Hepatocyte (in vitro differentiated cells): ENCODE measurements at regions not wholly inside any gene's neighbourhood (a gene's known extent, or its start where the extent isn't known, plus 50 kb on each side); places are given as distances from the start of the nearest gene placed in this dataset.
A peak's percentile ranks its signal among the peaks of the same experiment; 100 is the strongest.

Experiments
- DNase-seq: peaks from one replicate; pipeline ENCODE4 v3.0.0-alpha.2; 2016; ENCODE audit warnings: low spot score
- H2AFZ ChIP-seq: fragments of 200-600 bp; sonication (generic); 2 replicates; pipeline ENCODE4 v1.6.0; 2016; ENCODE audit warnings: antibody characterized with exemption, mild to moderate bottlenecking
- H3K27ac ChIP-seq: fragments of 200-600 bp; sonication (generic); 2 replicates; pipeline ENCODE4 v1.5.1; 2016; ENCODE audit warnings: mild to moderate bottlenecking
- H3K27me3 ChIP-seq: fragments of 200-600 bp; sonication (generic); 2 replicates; pipeline ENCODE4 v1.6.1; 2016
- H3K36me3 ChIP-seq: fragments of 200-600 bp; sonication (generic); replicated peaks from 2 replicates; pipeline ENCODE4 v1.5.1; 2016; ENCODE audit warnings: low read depth; ENCODE audit not compliant: insufficient read depth
- H3K4me1 ChIP-seq: fragments of 200-600 bp; sonication (generic); 2 replicates; pipeline ENCODE4 v1.5.1; 2016; ENCODE audit warnings: mild to moderate bottlenecking, moderate library complexity; ENCODE audit not compliant: insufficient read depth
- H3K4me2 ChIP-seq: fragments of 200-600 bp; sonication (generic); 2 replicates; pipeline ENCODE4 v1.6.0; 2016
- H3K4me3 ChIP-seq: fragments of 200-600 bp; sonication (generic); 2 replicates; pipeline ENCODE4 v1.5.1; 2016; ENCODE audit warnings: mild to moderate bottlenecking
- H3K79me2 ChIP-seq: fragments of 200-600 bp; sonication (generic); 2 replicates; pipeline ENCODE4 v1.6.0; 2017; ENCODE audit warnings: mild to moderate bottlenecking
- H3K9me2 ChIP-seq: fragments of 200-600 bp; sonication (generic); replicated peaks from 2 replicates; pipeline ENCODE4 v1.6.0; 2017; ENCODE audit warnings: mild to moderate bottlenecking; ENCODE audit not compliant: insufficient read depth
- H3K9me3 ChIP-seq: fragments of 200-600 bp; sonication (generic); 2 replicates; pipeline ENCODE4 v1.5.1; 2016; ENCODE audit warnings: low read depth, mild to moderate bottlenecking
- H4K20me1 ChIP-seq: fragments of 200-600 bp; sonication (generic); 2 replicates; pipeline ENCODE4 v1.6.0; 2016; ENCODE audit warnings: mild to moderate bottlenecking; ENCODE audit not compliant: insufficient read depth, poor library complexity, severe bottlenecking
- EZH2 ChIP-seq: fragments of 200-600 bp; sonication (generic); IDR thresholded peaks from 2 replicates; pipeline ENCODE4 v1.6.1; 2016; ENCODE audit warnings: antibody characterized with exemption, mild to moderate bottlenecking, borderline replicate concordance
- EZH2phosphoT487 ChIP-seq: fragments of 200-600 bp; sonication (generic); IDR thresholded peaks from one replicate; pipeline ENCODE4 v1.6.1; 2018; ENCODE audit warnings: antibody characterized with exemption, mild to moderate bottlenecking, low read depth, moderate library complexity; ENCODE audit not compliant: unreplicated experiment, severe bottlenecking
- WGBS: methylation state at CpG from one replicate; pipeline ENCODE4 v1.1.6; 2016; ENCODE audit warnings: low lambda C conversion rate; ENCODE audit errors: missing lambda C conversion rate; 5-methylcytosine and 5-hydroxymethylcytosine counted together
- TF ChIP-seq, protein P1 (sequence below): fragments of 200-600 bp; sonication (generic); IDR thresholded peaks from 2 replicates; pipeline ENCODE4 v1.5.1; 2016; ENCODE audit warnings: antibody characterized with exemption, mild to moderate bottlenecking; ENCODE audit not compliant: poor library complexity

DNA sequence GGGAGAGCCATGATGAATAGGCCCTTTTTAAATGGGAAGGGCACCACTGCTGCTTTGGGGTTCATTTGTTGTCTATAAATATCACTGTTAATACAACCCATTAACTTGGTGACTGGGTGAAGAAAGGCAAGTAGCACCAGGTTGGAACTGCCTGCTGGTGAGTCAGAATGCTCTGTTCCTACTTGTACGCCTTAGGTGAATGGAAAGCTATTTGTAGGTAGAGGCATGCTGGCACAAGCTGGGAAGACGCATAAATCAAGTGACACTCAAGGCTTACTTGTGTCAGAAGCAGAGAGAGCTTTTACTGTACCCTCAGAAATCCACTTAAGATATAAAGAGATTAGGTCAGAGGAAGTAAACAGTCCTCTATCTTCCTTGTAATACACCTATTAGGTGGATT is 142.5 kb downstream of the TMX1 start:
- Histone ChIP-seq H3K4me3 (no peak overlapping the region), H3K36me3 (no peaks in the 10 kb centered on the region), H3K4me1 (peaks cover 7% of the 10 kb centered on the region), H3K27ac (no peak overlapping the region), H3K27me3 (no peaks in the 10 kb centered on the region), H3K9me2 (no peaks in the 10 kb centered on the region), H3K79me2 (no peaks in the 10 kb centered on the region), H2AFZ (no peak overlapping the region), H3K9me3 (no peaks in the 10 kb centered on the region), H4K20me1 (no peaks in the 10 kb centered on the region), H3K4me2 (no peak overlapping the region)
- DNase-seq = peak; percentile 17
- 74% methylated on average over 2 of the region's 2 CpGs for WGBS
- TF ChIP-seq, protein P1, sequence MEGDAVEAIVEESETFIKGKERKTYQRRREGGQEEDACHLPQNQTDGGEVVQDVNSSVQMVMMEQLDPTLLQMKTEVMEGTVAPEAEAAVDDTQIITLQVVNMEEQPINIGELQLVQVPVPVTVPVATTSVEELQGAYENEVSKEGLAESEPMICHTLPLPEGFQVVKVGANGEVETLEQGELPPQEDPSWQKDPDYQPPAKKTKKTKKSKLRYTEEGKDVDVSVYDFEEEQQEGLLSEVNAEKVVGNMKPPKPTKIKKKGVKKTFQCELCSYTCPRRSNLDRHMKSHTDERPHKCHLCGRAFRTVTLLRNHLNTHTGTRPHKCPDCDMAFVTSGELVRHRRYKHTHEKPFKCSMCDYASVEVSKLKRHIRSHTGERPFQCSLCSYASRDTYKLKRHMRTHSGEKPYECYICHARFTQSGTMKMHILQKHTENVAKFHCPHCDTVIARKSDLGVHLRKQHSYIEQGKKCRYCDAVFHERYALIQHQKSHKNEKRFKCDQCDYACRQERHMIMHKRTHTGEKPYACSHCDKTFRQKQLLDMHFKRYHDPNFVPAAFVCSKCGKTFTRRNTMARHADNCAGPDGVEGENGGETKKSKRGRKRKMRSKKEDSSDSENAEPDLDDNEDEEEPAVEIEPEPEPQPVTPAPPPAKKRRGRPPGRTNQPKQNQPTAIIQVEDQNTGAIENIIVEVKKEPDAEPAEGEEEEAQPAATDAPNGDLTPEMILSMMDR = no peak
- TF ChIP-seq EZH2phosphoT487 (no peak), EZH2 (no peak)

GRCh38 chr14:51386411-51386810 is 146.4 kb downstream of the TMX1 start:
- H3K79me2 ChIP-seq = no peaks in the 10 kb centered on the region
- no peaks in the 10 kb centered on the region for H3K9me2 ChIP-seq
- no peaks in the 10 kb centered on the region for H3K36me3 ChIP-seq
- no peak overlapping the region for H3K4me2 ChIP-seq
- no peak for TF ChIP-seq EZH2phosphoT487
- TF ChIP-seq EZH2 = no peak
- TF ChIP-seq, protein P1 = no peak
- H2AFZ ChIP-seq = no peak overlapping the region
- H3K27me3 ChIP-seq = no peaks in the 10 kb centered on the region
- H4K20me1 ChIP-seq = no peaks in the 10 kb centered on the region
- H3K4me3 ChIP-seq = no peak overlapping the region
- peaks cover 7% of the 10 kb centered on the region for H3K4me1 ChIP-seq
- no peaks in the 10 kb centered on the region for H3K9me3 ChIP-seq
- no peak for DNase-seq
- no peak overlapping the region for H3K27ac ChIP-seq

GRCh38 chr14:51386983-51387735 is 147.1 kb downstream of the TMX1 start:
- Histone ChIP-seq H3K27ac (no peak overlapping the region), H3K4me3 (no peak overlapping the region), H4K20me1 (no peaks in the 10 kb centered on the region), H3K4me1 (peaks cover 7% of the 10 kb centered on the region), H3K9me2 (no peaks in the 10 kb centered on the region), H3K4me2 (no peak overlapping the region), H3K9me3 (no peaks in the 10 kb centered on the region), H3K79me2 (no peaks in the 10 kb centered on the region), H3K27me3 (no peaks in the 10 kb centered on the region), H3K36me3 (no peaks in the 10 kb centered on the region), H2AFZ (no peak overlapping the region)
- DNase-seq = no peak
- no peak for TF ChIP-seq EZH2phosphoT487
- TF ChIP-seq, protein P1 = no peak
- no peak for TF ChIP-seq EZH2
- 32% methylated on average over 3 of the region's 3 CpGs for WGBS

DNA sequence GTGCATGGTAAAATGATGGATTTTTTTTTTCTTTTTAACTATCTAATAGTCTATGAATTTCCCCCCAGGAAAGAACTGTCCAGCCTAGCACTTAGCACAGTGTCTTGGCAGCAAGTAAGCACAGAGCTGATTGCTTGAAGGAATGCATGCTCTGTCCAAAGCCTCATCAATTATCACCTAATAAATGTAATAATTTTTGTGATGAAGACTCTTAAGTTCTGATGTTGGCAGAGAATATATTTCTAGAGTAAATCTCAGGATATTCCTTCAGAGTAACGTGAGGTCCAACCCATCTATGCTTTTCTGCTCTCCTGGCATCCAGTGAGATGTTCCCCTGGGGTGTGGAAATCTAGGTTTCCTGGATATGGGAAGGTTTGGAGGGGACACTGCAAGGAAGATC is 152.4 kb downstream of the TMX1 start:
- no peak overlapping the region for H3K4me2 ChIP-seq
- no peak for TF ChIP-seq EZH2phosphoT487
- TF ChIP-seq, protein P1 = no peak
- TF ChIP-seq EZH2 = no peak
- no peak overlapping the region for H2AFZ ChIP-seq
- H3K27ac ChIP-seq = no peak overlapping the region
- no peaks in the 10 kb centered on the region for H3K36me3 ChIP-seq
- H4K20me1 ChIP-seq = no peaks in the 10 kb centered on the region
- H3K79me2 ChIP-seq = no peaks in the 10 kb centered on the region
- H3K4me3 ChIP-seq = no peak overlapping the region
- H3K9me3 ChIP-seq = no peaks in the 10 kb centered on the region
- H3K9me2 ChIP-seq = no peaks in the 10 kb centered on the region
- H3K27me3 ChIP-seq = no peaks in the 10 kb centered on the region
- DNase-seq = no peak
- WGBS = 59% methylated on average over 1 of the region's 1 CpG
- peaks cover 27% of the 10 kb centered on the region for H3K4me1 ChIP-seq
